BJ (cell line): ENCODE measurements at regions not wholly inside any gene's neighbourhood (a gene's known extent, or its start where the extent isn't known, plus 50 kb on each side); places are given as distances from the start of the nearest gene placed in this dataset.

Experiments used
- CTCF ChIA-PET: fragments of 350-600 bp; formaldehyde crosslinking; extraction: SDS; loops from one replicate; lab custom pipeline; 2021; ENCODE audit warnings: antibody characterized with exemption, inconsistent platforms; lab: Yijun Ruan, JAX
- POLR2A ChIA-PET: fragments of 300-600 bp; sonication (Branson Sonifier 250); formaldehyde crosslinking; extraction: SDS; loops from one replicate; lab custom pipeline; 2021; ENCODE audit warnings: antibody characterized with exemption; lab: Charles Lee
- DNase-seq: peaks from one replicate; pipeline ENCODE4 v3.0.0-alpha.2; 2011; ENCODE audit warnings: low read depth
- H3K27me3 ChIP-seq: 2 replicates; pipeline ENCODE4 v1.6.0; 2011; ENCODE audit warnings: low read length; ENCODE audit not compliant: control insufficient read depth, insufficient read depth
- H3K36me3 ChIP-seq: 2 replicates; pipeline ENCODE4 v1.5.1; 2011; ENCODE audit warnings: low read length; ENCODE audit not compliant: control insufficient read depth, insufficient read depth
- H3K4me3 ChIP-seq: 2 replicates; pipeline ENCODE4 v1.5.1; 2011; ENCODE audit warnings: low read depth, mild to moderate bottlenecking, control low read depth, low read length
- TF ChIP-seq, protein P1 (sequence below): IDR thresholded peaks from 2 replicates; pipeline ENCODE4 v1.5.1; 2011; ENCODE audit warnings: low read depth, mild to moderate bottlenecking, control low read depth, inconsistent platforms, low read length, moderate library complexity; ENCODE audit not compliant: insufficient read depth

DNA sequence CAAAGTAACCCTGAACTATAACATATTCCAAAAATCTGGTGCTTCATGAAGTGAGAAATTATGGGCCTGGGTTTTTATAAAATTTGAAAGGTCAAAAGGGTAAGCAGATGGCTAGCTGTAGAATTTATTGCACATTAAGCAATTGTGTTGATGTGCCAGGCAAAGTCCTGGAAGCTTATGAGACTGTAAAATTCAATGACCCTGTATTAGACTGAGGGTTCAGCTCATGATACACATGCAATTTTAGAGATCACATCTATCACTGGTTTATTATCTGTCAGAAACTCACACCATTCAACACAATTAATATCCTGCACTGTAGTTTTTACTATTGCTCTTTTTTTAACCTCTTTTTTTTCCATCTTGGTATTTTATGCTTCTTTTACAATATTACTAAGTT is 1162.6 kb upstream of the SLC39A10 start:
- CTCF ChIA-PET = no interaction called here

DNA sequence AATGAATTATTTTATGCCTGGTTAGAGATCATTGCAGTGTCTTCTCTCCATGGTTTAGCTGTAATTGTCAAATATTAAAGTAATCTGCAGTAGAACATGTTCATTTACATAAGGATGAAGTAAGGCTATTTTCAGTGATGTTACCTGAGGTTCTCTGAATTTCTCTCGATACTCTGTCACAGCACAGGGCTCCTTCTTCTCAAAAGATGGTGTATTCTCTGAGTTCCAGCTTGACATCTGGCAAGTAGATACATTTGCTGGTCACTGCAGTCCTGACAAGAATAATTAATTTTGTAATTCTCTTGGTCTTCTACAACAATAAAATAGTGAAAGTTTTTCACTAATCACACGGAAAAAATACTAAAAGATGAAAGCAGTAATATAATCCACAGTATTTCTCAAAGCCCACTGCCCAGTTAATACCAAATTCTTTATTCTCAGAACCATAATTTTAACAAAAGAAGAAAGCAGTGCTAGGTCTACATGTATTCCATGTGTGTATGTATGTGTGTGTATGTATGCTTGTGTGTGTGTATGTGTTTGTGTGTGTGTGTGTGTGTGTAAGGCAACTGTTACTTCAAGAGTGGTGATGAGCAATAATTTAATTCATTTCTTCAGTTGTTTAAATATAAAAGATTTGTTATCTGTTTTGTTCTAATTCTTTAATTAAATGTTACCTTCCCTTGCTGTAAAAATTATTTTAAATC is 1165.5 kb upstream of the SLC39A10 start:
- Histone ChIP-seq H3K27me3 (no peaks in the 10 kb centered on the region), H3K36me3 (no peaks in the 10 kb centered on the region), H3K4me3 (no peak overlapping the region)
- ChIA-PET CTCF (no interaction called here), POLR2A (no interaction called here)
- TF ChIP-seq, protein P1, sequence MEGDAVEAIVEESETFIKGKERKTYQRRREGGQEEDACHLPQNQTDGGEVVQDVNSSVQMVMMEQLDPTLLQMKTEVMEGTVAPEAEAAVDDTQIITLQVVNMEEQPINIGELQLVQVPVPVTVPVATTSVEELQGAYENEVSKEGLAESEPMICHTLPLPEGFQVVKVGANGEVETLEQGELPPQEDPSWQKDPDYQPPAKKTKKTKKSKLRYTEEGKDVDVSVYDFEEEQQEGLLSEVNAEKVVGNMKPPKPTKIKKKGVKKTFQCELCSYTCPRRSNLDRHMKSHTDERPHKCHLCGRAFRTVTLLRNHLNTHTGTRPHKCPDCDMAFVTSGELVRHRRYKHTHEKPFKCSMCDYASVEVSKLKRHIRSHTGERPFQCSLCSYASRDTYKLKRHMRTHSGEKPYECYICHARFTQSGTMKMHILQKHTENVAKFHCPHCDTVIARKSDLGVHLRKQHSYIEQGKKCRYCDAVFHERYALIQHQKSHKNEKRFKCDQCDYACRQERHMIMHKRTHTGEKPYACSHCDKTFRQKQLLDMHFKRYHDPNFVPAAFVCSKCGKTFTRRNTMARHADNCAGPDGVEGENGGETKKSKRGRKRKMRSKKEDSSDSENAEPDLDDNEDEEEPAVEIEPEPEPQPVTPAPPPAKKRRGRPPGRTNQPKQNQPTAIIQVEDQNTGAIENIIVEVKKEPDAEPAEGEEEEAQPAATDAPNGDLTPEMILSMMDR = no peak
- DNase-seq = no peak

More for the DNA sequence above, 1162.6 kb upstream of the SLC39A10 start:
- no peak for DNase-seq
- Histone ChIP-seq H3K36me3 (no peaks in the 10 kb centered on the region), H3K4me3 (no peak overlapping the region), H3K27me3 (no peaks in the 10 kb centered on the region)
- TF ChIP-seq, protein P1 = no peak
- POLR2A ChIA-PET = no interaction called here

DNA sequence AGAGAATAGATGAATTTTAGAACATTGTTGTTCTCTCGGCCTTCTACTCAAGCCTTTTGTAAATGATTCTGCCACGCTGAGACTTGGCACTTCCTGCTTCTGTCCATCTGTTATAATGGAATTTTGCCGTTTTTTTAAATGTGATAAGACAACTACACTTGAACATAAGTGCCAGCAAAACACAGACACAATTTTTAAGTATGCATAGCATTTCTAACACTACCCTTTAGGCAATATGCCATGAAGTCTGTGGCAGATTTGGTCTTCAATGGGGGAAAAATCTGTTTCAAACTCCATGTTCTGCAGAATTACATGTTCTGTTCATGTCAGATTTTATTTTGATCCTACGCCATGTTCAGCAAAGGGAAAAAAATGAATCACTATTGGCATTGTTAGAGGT is 1170.7 kb upstream of the SLC39A10 start:
- H3K36me3 ChIP-seq = no peaks in the 10 kb centered on the region
- POLR2A ChIA-PET = no interaction called here

DNA sequence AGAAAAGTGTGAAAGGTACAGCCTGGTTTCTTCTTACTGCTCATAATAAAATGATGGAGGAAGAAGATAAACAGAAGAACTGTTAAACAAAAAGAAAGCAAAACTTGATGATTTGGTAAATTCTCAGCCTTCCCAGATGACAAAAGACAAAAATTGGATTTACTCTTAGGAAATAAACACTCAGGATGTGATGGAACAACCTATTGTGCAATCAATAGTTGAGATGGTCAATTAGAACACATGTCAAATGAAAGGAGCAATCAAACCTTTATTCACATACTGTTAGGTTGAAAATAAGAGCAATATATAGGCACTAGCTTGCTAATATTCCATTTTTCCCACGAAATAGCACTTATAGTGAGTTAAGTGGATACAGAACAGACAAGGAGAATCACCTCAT is 1174.0 kb upstream of the SLC39A10 start:
- TF ChIP-seq, protein P1 = no peak
- CTCF ChIA-PET = no interaction called here

More for the DNA sequence above, 1170.7 kb upstream of the SLC39A10 start:
- DNase-seq = no peak
- Histone ChIP-seq H3K27me3 (no peaks in the 10 kb centered on the region), H3K4me3 (no peak overlapping the region)
- CTCF ChIA-PET = no interaction called here
- TF ChIP-seq, protein P1 = no peak

DNA sequence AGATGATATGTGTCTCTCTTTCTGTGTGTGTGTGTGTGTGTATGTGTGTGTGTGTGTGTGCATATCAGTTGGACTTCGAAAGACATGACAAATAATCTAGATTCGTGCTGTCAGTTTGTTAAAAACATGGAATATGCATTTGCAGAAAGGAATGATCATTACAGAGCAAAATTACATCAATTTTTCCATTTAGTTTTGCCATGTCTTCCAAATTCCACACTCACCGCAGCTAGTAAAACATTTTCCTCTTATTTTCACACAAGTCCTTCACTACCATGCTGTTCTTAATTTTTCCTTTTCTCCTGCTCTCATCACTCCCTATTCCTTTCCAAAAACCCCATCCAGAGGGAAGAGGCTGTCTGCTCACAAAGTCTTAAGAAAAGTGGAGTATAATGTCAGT is 1191.4 kb upstream of the SLC39A10 start:
- H3K4me3 ChIP-seq = no peak overlapping the region
- H3K27me3 ChIP-seq = no peaks in the 10 kb centered on the region
- H3K36me3 ChIP-seq = no peaks in the 10 kb centered on the region
- ChIA-PET POLR2A (no interaction called here), CTCF (no interaction called here)
- DNase-seq = no peak
- TF ChIP-seq, protein P1 = no peak

More for the DNA sequence above, 1174.0 kb upstream of the SLC39A10 start:
- Histone ChIP-seq H3K4me3 (no peak overlapping the region), H3K27me3 (no peaks in the 10 kb centered on the region), H3K36me3 (no peaks in the 10 kb centered on the region)
- no peak for DNase-seq
- POLR2A ChIA-PET = no interaction called here
